ENCODE measurements at regions not wholly inside any gene's neighbourhood (a gene's known extent, or its start where the extent isn't known, plus 50 kb on each side); places are given as distances from the start of the nearest gene placed in this dataset.

- no peaks in the 10 kb centered on the region for H3K4me1 Mint-ChIP-seq (ENCODE audit: unreplicated experiment)
- no peak for DNase-seq (ENCODE audit: extremely low spot score, unreplicated experiment)
- no peak overlapping the region for H3K4me3 Mint-ChIP-seq (ENCODE audit: unreplicated experiment)
- no peak for TF ChIP-seq CTCF (IDR thresholded peaks at IDR 0.05)
- no peaks in the 10 kb centered on the region for H3K27me3 Mint-ChIP-seq (ENCODE audit: unreplicated experiment)
- H3K9me3 Mint-ChIP-seq (ENCODE audit: unreplicated experiment) = peaks cover 10% of the 10 kb centered on the region
- H3K27ac Mint-ChIP-seq (ENCODE audit: unreplicated experiment) = no peak overlapping the region
- H3K36me3 Mint-ChIP-seq (ENCODE audit: unreplicated experiment) = peaks cover 2% of the 10 kb centered on the region
These were observed 76.6 kb upstream of the PIAS1 start for GRCh38 chr15:67977414-67978089.

GRCh38 chr15:67979281-67979680 lies 74.8 kb upstream of the PIAS1 start:
- H3K36me3 Mint-ChIP-seq (ENCODE audit: unreplicated experiment) = peaks cover 2% of the 10 kb centered on the region
- no peak overlapping the region for H3K4me3 Mint-ChIP-seq (ENCODE audit: unreplicated experiment)
- peaks cover 10% of the 10 kb centered on the region for H3K9me3 Mint-ChIP-seq (ENCODE audit: unreplicated experiment)
- no peak for TF ChIP-seq CTCF (IDR thresholded peaks at IDR 0.05)
- no peak overlapping the region for H3K27ac Mint-ChIP-seq (ENCODE audit: unreplicated experiment)
- no peak for DNase-seq (ENCODE audit: extremely low spot score, unreplicated experiment)
- H3K27me3 Mint-ChIP-seq (ENCODE audit: unreplicated experiment) = no peaks in the 10 kb centered on the region
- no peaks in the 10 kb centered on the region for H3K4me1 Mint-ChIP-seq (ENCODE audit: unreplicated experiment)

GRCh38 chr15:67980171-67980570 lies 73.9 kb upstream of the PIAS1 start:
- Mint-ChIP-seq H3K36me3 (ENCODE audit: unreplicated experiment) (peaks cover 2% of the 10 kb centered on the region), H3K4me3 (ENCODE audit: unreplicated experiment) (no peak overlapping the region), H3K27ac (ENCODE audit: unreplicated experiment) (no peak overlapping the region), H3K4me1 (ENCODE audit: unreplicated experiment) (no peaks in the 10 kb centered on the region), H3K9me3 (ENCODE audit: unreplicated experiment) (peaks cover 10% of the 10 kb centered on the region), H3K27me3 (ENCODE audit: unreplicated experiment) (no peaks in the 10 kb centered on the region)
- no peak for TF ChIP-seq CTCF (IDR thresholded peaks at IDR 0.05)
- DNase-seq (ENCODE audit: extremely low spot score, unreplicated experiment) = no peak

- no peak overlapping the region for H3K4me3 Mint-ChIP-seq (ENCODE audit: unreplicated experiment)
- TF ChIP-seq CTCF (IDR thresholded peaks at IDR 0.05) = no peak
- H3K9me3 Mint-ChIP-seq (ENCODE audit: unreplicated experiment) = peaks cover 10% of the 10 kb centered on the region
- no peaks in the 10 kb centered on the region for H3K4me1 Mint-ChIP-seq (ENCODE audit: unreplicated experiment)
- H3K27me3 Mint-ChIP-seq (ENCODE audit: unreplicated experiment) = no peaks in the 10 kb centered on the region
- peaks cover 2% of the 10 kb centered on the region for H3K36me3 Mint-ChIP-seq (ENCODE audit: unreplicated experiment)
- no peak for DNase-seq (ENCODE audit: extremely low spot score, unreplicated experiment)
- H3K27ac Mint-ChIP-seq (ENCODE audit: unreplicated experiment) = no peak overlapping the region
These were observed 73.1 kb upstream of the PIAS1 start for GRCh38 chr15:67980773-67981685.

- Mint-ChIP-seq H3K36me3 (ENCODE audit: unreplicated experiment) (peaks cover 2% of the 10 kb centered on the region), H3K4me1 (ENCODE audit: unreplicated experiment) (no peaks in the 10 kb centered on the region), H3K4me3 (ENCODE audit: unreplicated experiment) (no peak overlapping the region), H3K9me3 (ENCODE audit: unreplicated experiment) (peaks cover 10% of the 10 kb centered on the region), H3K27me3 (ENCODE audit: unreplicated experiment) (peaks cover 5% of the 10 kb centered on the region), H3K27ac (ENCODE audit: unreplicated experiment) (no peak overlapping the region)
- no peak for DNase-seq (ENCODE audit: extremely low spot score, unreplicated experiment)
- TF ChIP-seq CTCF (IDR thresholded peaks at IDR 0.05) = no peak
These were observed 72.3 kb upstream of the PIAS1 start for GRCh38 chr15:67981848-67982247.
